Mesothelial cell of epicardium (in vitro differentiated cells): ENCODE measurements at regions not wholly inside any gene's neighbourhood (a gene's known extent, or its start where the extent isn't known, plus 50 kb on each side); places are given as distances from the start of the nearest gene placed in this dataset.

Experiments used
- DNase-seq, 2 experiments: peaks; one replicate each; pipeline ENCODE4 v3.0.0; 2021; ENCODE audit warnings: low spot score in 2 of 2; ENCODE audit not compliant: unreplicated experiment in 2 of 2
- H3K27ac Mint-ChIP-seq: 2 replicates; pipeline ENCODE4 v1.8.0; 2021; ENCODE audit warnings: mixed read lengths
- H3K27me3 Mint-ChIP-seq: 2 replicates; pipeline ENCODE4 v1.8.0; 2021; ENCODE audit warnings: low read depth, mixed read lengths
- H3K36me3 Mint-ChIP-seq: 2 replicates; pipeline ENCODE4 v1.8.0; 2021; ENCODE audit warnings: mixed read lengths
- H3K4me1 Mint-ChIP-seq: 2 replicates; pipeline ENCODE4 v1.8.0; 2021; ENCODE audit warnings: mixed read lengths
- H3K4me3 Mint-ChIP-seq: 2 replicates; pipeline ENCODE4 v1.8.0; 2021; ENCODE audit warnings: mild to moderate bottlenecking, moderate library complexity, mixed read lengths
- H3K9me3 Mint-ChIP-seq: 2 replicates; pipeline ENCODE4 v1.8.0; 2021; ENCODE audit warnings: mixed read lengths
- CTCF ChIP-seq: fragments of 200-600 bp; sonication (generic); IDR thresholded peaks from one replicate; pipeline ENCODE4 v1.5.0; 2021; ENCODE audit warnings: antibody characterized with exemption; ENCODE audit not compliant: unreplicated experiment

GRCh38 chr15:93451822-93452221 lies 362.8 kb upstream of the RGMA start:
- peaks cover 27% of the 10 kb centered on the region for H3K27me3 Mint-ChIP-seq
- no peaks in the 10 kb centered on the region for H3K9me3 Mint-ChIP-seq
- H3K4me1 Mint-ChIP-seq, result no peaks in the 10 kb centered on the region
- H3K36me3 Mint-ChIP-seq, result no peaks in the 10 kb centered on the region
- H3K27ac Mint-ChIP-seq, result no peak overlapping the region
- no peak overlapping the region for H3K4me3 Mint-ChIP-seq
- DNase-seq, result no peak
- no peak for TF ChIP-seq CTCF

- H3K9me3 Mint-ChIP-seq, result no peaks in the 10 kb centered on the region
- H3K4me1 Mint-ChIP-seq, result no peaks in the 10 kb centered on the region
- TF ChIP-seq CTCF, result no peak
- H3K27me3 Mint-ChIP-seq, result peaks cover 27% of the 10 kb centered on the region
- H3K4me3 Mint-ChIP-seq, result no peak overlapping the region
- no peak for DNase-seq
- H3K36me3 Mint-ChIP-seq, result no peaks in the 10 kb centered on the region
- H3K27ac Mint-ChIP-seq, result no peak overlapping the region
Observed at GRCh38 chr15:93451265-93451664, 362.3 kb upstream of the RGMA start.

- no peak for TF ChIP-seq CTCF
- Mint-ChIP-seq H3K27ac (no peak overlapping the region), H3K4me1 (no peaks in the 10 kb centered on the region), H3K27me3 (peaks cover 27% of the 10 kb centered on the region), H3K36me3 (no peaks in the 10 kb centered on the region), H3K4me3 (no peak overlapping the region), H3K9me3 (no peaks in the 10 kb centered on the region)
- no peak for DNase-seq
Observed at GRCh38 chr15:93449798-93450197, 360.8 kb upstream of the RGMA start.

GRCh38 chr15:93438310-93438709 lies 349.3 kb upstream of the RGMA start:
- Mint-ChIP-seq H3K36me3 (no peaks in the 10 kb centered on the region), H3K9me3 (peaks cover 3% of the 10 kb centered on the region), H3K27ac (no peak overlapping the region), H3K27me3 (peaks cover 54% of the 10 kb centered on the region), H3K4me3 (no peak overlapping the region), H3K4me1 (no peaks in the 10 kb centered on the region)
- no peak for DNase-seq
- no peak for TF ChIP-seq CTCF

GRCh38 chr15:93432474-93432873 lies 343.5 kb upstream of the RGMA start:
- no peak for TF ChIP-seq CTCF
- Mint-ChIP-seq H3K9me3 (peaks cover 3% of the 10 kb centered on the region), H3K4me3 (no peak overlapping the region), H3K4me1 (no peaks in the 10 kb centered on the region), H3K27me3 (peaks cover 17% of the 10 kb centered on the region), H3K27ac (no peak overlapping the region), H3K36me3 (no peaks in the 10 kb centered on the region)
- no peak for DNase-seq

GRCh38 chr15:93428807-93429351 lies 339.9 kb upstream of the RGMA start:
- DNase-seq, result no peak
- H3K4me3 Mint-ChIP-seq, result no peak overlapping the region
- no peak overlapping the region for H3K27ac Mint-ChIP-seq
- no peaks in the 10 kb centered on the region for H3K36me3 Mint-ChIP-seq
- peaks cover 3% of the 10 kb centered on the region for H3K9me3 Mint-ChIP-seq
- peaks cover 31% of the 10 kb centered on the region for H3K27me3 Mint-ChIP-seq
- no peaks in the 10 kb centered on the region for H3K4me1 Mint-ChIP-seq
- no peak for TF ChIP-seq CTCF
